GM12878 (cell line): ENCODE measurements at regions not wholly inside any gene's neighbourhood (a gene's known extent, or its start where the extent isn't known, plus 50 kb on each side); places are given as distances from the start of the nearest gene placed in this dataset.
A peak's percentile ranks its signal among the peaks of the same experiment; 100 is the strongest.

ENCODE experiments used
- ATAC-seq: fragments of 200-7000 bp; cut with Tn5 transposase; 3 replicates; pipeline ENCODE4 v1.9.1; 2020; ENCODE audit warnings: mild to moderate bottlenecking, moderate library complexity
- BruUV-seq: library from RNA; stranded (reverse); fragments of 400-500 nt; replicated peaks from 2 replicates; lab custom pipeline; 2021; lab: Mats Ljungman, UMichigan
- CTCF ChIA-PET: fragments of 300-600 bp; sonication (Branson Sonifier 250); formaldehyde crosslinking; extraction: SDS; loops from one replicate; lab custom pipeline; 2021; ENCODE audit warnings: inconsistent platforms; lab: Yijun Ruan, JAX
- POLR2A ChIA-PET: fragments of 350-600 bp; formaldehyde crosslinking; extraction: SDS; loops from one replicate; lab custom pipeline; 2021; ENCODE audit warnings: inconsistent platforms; lab: Charles Lee
- RAD21 ChIA-PET: fragments of 300-600 bp; sonication (Branson Sonifier 250); formaldehyde crosslinking; loops from one replicate; lab custom pipeline; 2023; ENCODE audit warnings: antibody characterized with exemption; ENCODE audit not compliant: unreplicated experiment; lab: Charles Lee
- SMC1A ChIA-PET: fragments of 300-600 bp; sonication (Branson Sonifier 250); formaldehyde crosslinking; loops from one replicate; lab custom pipeline; 2023; ENCODE audit not compliant: unreplicated experiment, uncharacterized antibody; lab: Charles Lee
- DNase-seq: peaks from one replicate; pipeline ENCODE4 v3.0.0-alpha.2; 2011; ENCODE audit warnings: low read depth, low spot score
- FAIRE-seq: peaks from 3 replicates; lab custom pipeline; 2011; peaks lifted over from hg19 to GRCh38; lab: Jason Lieb, UNC
- H2AFZ ChIP-seq: 2 replicates; pipeline ENCODE4 v1.6.0; 2011; ENCODE audit warnings: low read depth, low read length, control low read depth; ENCODE audit not compliant: control insufficient read depth
- H3K27ac ChIP-seq: 2 replicates; pipeline ENCODE4 v1.5.1; 2011; ENCODE audit warnings: control low read depth; ENCODE audit not compliant: control insufficient read depth, insufficient read depth
- H3K27me3 ChIP-seq, 2 experiments: replicated peaks in 1 of 2; 2 replicates each; pipeline versions ENCODE4 v1.6.0 to v1.6.1; 2011; ENCODE audit warnings: low read length in 1 of 2; ENCODE audit not compliant: control insufficient read depth in 2 of 2, insufficient read depth in 2 of 2
- H3K36me3 ChIP-seq, 2 experiments: 2 replicates each; pipeline ENCODE4 v1.5.1; 2011; ENCODE audit warnings: low read length in 1 of 2; ENCODE audit not compliant: control insufficient read depth in 2 of 2, insufficient read depth in 2 of 2
- H3K4me1 ChIP-seq: 2 replicates; pipeline ENCODE4 v1.6.1; 2011; ENCODE audit warnings: mild to moderate bottlenecking, low read length, moderate library complexity, mixed read lengths; ENCODE audit not compliant: control insufficient read depth, insufficient read depth
- H3K4me2 ChIP-seq: 2 replicates; pipeline ENCODE4 v1.6.0; 2011; ENCODE audit warnings: control low read depth; ENCODE audit not compliant: control insufficient read depth, insufficient read depth
- H3K4me3 ChIP-seq: fragments of 200-600 bp; sonication (generic); 2 replicates; pipeline ENCODE4 v1.5.1; 2016
- H3K79me2 ChIP-seq: 2 replicates; pipeline ENCODE4 v1.6.0; 2011; ENCODE audit warnings: low read length; ENCODE audit not compliant: control insufficient read depth, insufficient read depth
- H3K9ac ChIP-seq: 2 replicates; pipeline ENCODE4 v1.8.0; 2011; ENCODE audit warnings: low read length, control low read depth, mixed read lengths; ENCODE audit not compliant: control insufficient read depth, insufficient read depth
- H3K9me3 ChIP-seq: replicated peaks from 3 replicates; pipeline ENCODE4 v1.5.1; 2011; ENCODE audit warnings: mild to moderate bottlenecking, low read length; ENCODE audit not compliant: control insufficient read depth, insufficient read depth
- H4K20me1 ChIP-seq: 2 replicates; pipeline ENCODE4 v1.6.0; 2011; ENCODE audit not compliant: control insufficient read depth, insufficient read depth
- CBX3 ChIP-seq: fragments of 200-600 bp; sonication (generic); IDR thresholded peaks from 2 replicates; pipeline ENCODE4 v1.6.1; 2016; ENCODE audit warnings: low read depth, borderline replicate concordance
- EED ChIP-seq: sonication (generic); IDR thresholded peaks from 2 replicates; pipeline ENCODE4 v1.6.1; 2016; ENCODE audit warnings: antibody characterized with exemption, low read depth
- HDGF ChIP-seq: fragments of 450-650 bp; IDR thresholded peaks from 2 replicates; pipeline ENCODE4 v1.6.1; 2016; ENCODE audit warnings: antibody characterized with exemption
- KAT2A ChIP-seq: conservative IDR thresholded peaks from 2 replicates; pipeline ENCODE4 v1.6.1; 2011; ENCODE audit warnings: low read depth, low read length; ENCODE audit not compliant: control insufficient read depth
- MYC ChIP-seq: IDR thresholded peaks from 2 replicates; pipeline ENCODE4 v1.6.1; 2011; ENCODE audit warnings: mild to moderate bottlenecking, low read length, moderate library complexity, inconsistent platforms; ENCODE audit not compliant: insufficient read depth, insufficient replicate concordance, insufficient read length, severe bottlenecking
- PML ChIP-seq: IDR thresholded peaks from 2 replicates; pipeline ENCODE4 v1.6.1; 2012; ENCODE audit warnings: low read length, inconsistent platforms
- POLR2AphosphoS5 ChIP-seq: IDR thresholded peaks from 2 replicates; pipeline ENCODE4 v1.6.1; 2011; ENCODE audit warnings: mild to moderate bottlenecking, low read length, inconsistent platforms
- SKIL ChIP-seq: fragments of 450-650 bp; IDR thresholded peaks from 2 replicates; pipeline ENCODE4 v1.6.1; 2017; ENCODE audit warnings: mild to moderate bottlenecking, low read depth, inconsistent platforms; ENCODE audit not compliant: poor library complexity, severe bottlenecking
- SREBF1 ChIP-seq: IDR thresholded peaks from 2 replicates; pipeline ENCODE4 v1.6.1; 2012; ENCODE audit warnings: mild to moderate bottlenecking, low read length
- ZNF622 ChIP-seq: fragments of 450-650 bp; IDR thresholded peaks from 2 replicates; pipeline ENCODE4 v1.6.1; 2017; ENCODE audit warnings: mild to moderate bottlenecking, inconsistent platforms
- ZZZ3 ChIP-seq: IDR thresholded peaks from 2 replicates; pipeline ENCODE4 v1.6.1; 2011; ENCODE audit warnings: low read depth; ENCODE audit not compliant: control insufficient read depth, insufficient read length
- WGBS: methylation state at CpG from one replicate; pipeline ENCODE4 v1.1.6; 2016; ENCODE audit warnings: low lambda C conversion rate; ENCODE audit not compliant: insufficient replicate concordance, insufficient coverage; ENCODE audit errors: missing lambda C conversion rate; 5-methylcytosine and 5-hydroxymethylcytosine counted together
- in situ Hi-C: fragments of 300-500 bp; cut with MboI; formaldehyde crosslinking; loops from 9 replicates; pipeline ENCODE4 v1.14.3; 2018; ENCODE audit warnings: mixed read lengths
- intact Hi-C: fragments of 100-400 bp; cut with micrococcal nuclease; formaldehyde crosslinking; loops from one replicate; pipeline ENCODE4 v1.14.2; 2022; ENCODE audit not compliant: unreplicated experiment

- no peak for TF ChIP-seq PML
- no peak for TF ChIP-seq POLR2AphosphoS5
- TF ChIP-seq MYC: no peak
- TF ChIP-seq, all 136 proteins: peak for 0
These were observed 224.1 kb upstream of the IL12A start (continued) for GRCh38 chr3:159764490-159765029.

GRCh38 chr3:159765030-159765859, 223.4 kb upstream of the IL12A start:
- ATAC-seq (peak; percentile 22; the same call in 2 of the 3 replicates), DNase-seq (no peak), FAIRE-seq (no peak)
- SMC1A ChIA-PET: no interaction called here
- Histone ChIP-seq H3K27ac (no peak overlapping the region), H3K4me2 (0 out of 2 replicates have a peak overlapping the region, but pooled peaks have one; percentile 9), H3K9me3 (no peaks in the 10 kb centered on the region), H3K9ac (no peak overlapping the region), H3K27me3 (peaks cover 20 to 34% of the 10 kb centered on the region in 2 experiments), H3K4me3 (no peak overlapping the region)
- WGBS: 3% methylated on average over 28 of the region's 47 CpGs
- intact Hi-C loops: no loop called here
- POLR2A ChIA-PET: no interaction called here
- no peak for TF ChIP-seq ZZZ3
- TF ChIP-seq KAT2A: no peak
- no peak for TF ChIP-seq HDGF
- TF ChIP-seq PML: no peak
- no peak for TF ChIP-seq SKIL
- TF ChIP-seq SREBF1: no peak
- TF ChIP-seq EED: no peak
- no peak for TF ChIP-seq CBX3
- TF ChIP-seq ZNF622: no peak
- TF ChIP-seq, all 136 proteins: peak for 0
- H3K36me3 ChIP-seq: no peaks in the 10 kb centered on the region
- no peaks in the 10 kb centered on the region; the same call in none of the 2 replicates for H3K4me1 ChIP-seq
- CTCF ChIA-PET: no interaction called here
- H2AFZ ChIP-seq: no peak overlapping the region
- no peaks in the 10 kb centered on the region for H3K79me2 ChIP-seq
- no TSS peak for BruUV-seq
- no peaks in the 10 kb centered on the region for H4K20me1 ChIP-seq
- RAD21 ChIA-PET: no interaction called here
- in situ Hi-C loops: no loop called here
